SIG-M5 treated with dmso at 0.1 percent for 504 hours (cell line): ENCODE measurements at regions not wholly inside any gene's neighbourhood (a gene's known extent, or its start where the extent isn't known, plus 50 kb on each side); places are given as distances from the start of the nearest gene placed in this dataset.
"Not testable (repeated sequence)": the region's sequence is repeated elsewhere in the genome, so short reads cannot be mapped to it uniquely, and the experiment has no call there.

Experiments
- DNase-seq: peaks from one replicate; lab custom pipeline; 2025; ENCODE audit not compliant: unreplicated experiment; lab: John Stamatoyannopoulos, UW

DNA sequence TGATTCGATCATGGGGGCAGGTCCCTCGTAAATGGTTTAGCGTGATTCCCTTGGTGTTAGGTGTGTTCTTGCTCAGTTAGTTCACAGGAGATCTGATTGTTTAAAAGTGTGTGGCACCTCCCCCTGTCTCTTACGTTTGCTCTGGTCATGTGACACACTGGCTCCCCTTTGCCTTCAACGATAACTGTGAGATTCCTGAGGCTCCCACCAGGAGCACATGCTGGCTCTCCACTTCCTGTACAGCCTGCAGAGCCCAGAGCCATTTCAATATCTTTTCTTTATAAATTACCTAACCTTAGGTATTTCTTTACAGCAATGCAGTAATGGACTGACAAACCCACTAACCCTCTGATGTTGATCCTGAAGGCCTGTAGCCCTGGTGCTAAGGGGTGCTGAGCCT lies 141.9 kb downstream of the FCRL5 start:
- DNase-seq = no peak

GRCh38 chr1:157409927-157410326 lies 142.4 kb downstream of the FCRL5 start:
- DNase-seq = no peak

DNA sequence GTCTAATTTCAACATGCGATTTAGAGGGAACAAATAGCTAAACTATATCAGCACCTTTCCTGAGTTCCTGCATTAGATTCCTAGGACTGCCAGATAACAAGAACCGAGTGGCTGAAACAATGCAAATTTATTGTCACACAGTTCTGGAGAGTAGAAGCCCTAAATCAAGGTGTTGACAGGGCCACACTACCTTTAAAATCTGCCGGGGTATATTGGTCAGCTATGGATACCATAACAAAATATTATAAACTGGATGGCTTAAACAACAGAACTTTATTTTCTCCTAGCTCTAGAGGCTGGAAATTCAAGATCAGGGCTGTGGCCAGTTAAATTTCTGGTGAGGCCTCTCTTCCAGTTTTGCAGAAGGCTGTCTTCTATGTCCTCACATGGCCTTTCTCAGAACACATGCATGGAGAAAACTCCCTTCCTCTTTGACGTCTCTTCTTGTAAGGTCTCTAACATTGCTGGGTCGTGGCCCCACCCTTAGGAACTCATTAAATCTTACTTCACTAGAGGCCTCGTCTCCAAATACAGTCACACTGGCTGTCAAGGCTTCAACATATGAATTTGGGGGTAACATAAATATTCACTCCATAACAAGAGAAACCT lies 144.3 kb downstream of the FCRL5 start:
- DNase-seq = peak; percentile 58

DNA sequence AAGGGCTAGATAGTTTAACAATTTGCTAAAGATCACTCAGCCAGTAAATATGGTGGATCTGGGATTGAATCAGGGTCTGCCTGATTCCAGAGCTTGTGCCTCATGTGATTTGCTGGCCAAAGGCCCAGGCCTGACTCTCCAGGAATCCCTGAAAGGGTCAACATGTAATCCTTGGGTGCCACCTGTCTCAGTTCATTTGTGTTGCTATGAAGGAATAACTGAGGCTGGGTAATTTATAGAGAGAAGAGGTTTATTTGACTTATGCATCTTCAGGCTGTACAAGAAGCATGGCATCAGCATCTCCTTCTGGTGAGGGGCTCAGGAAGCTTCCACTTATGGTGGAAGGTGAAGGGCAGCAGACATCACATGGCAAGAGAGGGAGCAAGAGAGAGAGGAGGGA lies 144.9 kb downstream of the FCRL5 start:
- no peak for DNase-seq

DNA sequence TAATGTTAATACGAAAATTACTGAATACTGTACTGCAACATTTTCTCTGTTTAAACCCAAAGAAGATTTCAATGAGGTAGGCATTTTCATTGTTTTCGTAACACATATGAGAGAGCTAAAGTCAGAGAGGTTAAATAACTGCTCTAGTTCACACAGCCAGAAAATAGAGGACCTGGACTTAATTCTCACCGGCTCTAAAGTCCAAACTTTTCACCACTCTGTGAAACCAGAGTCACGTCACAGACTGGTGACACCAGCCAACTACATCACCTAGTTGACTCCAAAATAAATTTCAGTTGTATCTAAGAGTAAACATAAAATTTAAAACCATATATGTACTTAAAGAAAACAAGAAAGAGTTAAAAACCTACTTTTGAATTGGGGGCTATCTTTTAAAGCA lies 146.7 kb downstream of the FCRL5 start:
- no peak for DNase-seq

GRCh38 chr1:157404614-157405013 lies 147.7 kb downstream of the FCRL5 start:
- no peak for DNase-seq

GRCh38 chr1:157404063-157404501 lies 148.2 kb downstream of the FCRL5 start:
- DNase-seq = peak; percentile 96

- peak; percentile 74 for DNase-seq
Observed at GRCh38 chr1:157403608-157404007, 148.7 kb downstream of the FCRL5 start.

- peak; percentile 96 for DNase-seq
Observed at GRCh38 chr1:157403203-157403602, 149.1 kb downstream of the FCRL5 start.

DNA sequence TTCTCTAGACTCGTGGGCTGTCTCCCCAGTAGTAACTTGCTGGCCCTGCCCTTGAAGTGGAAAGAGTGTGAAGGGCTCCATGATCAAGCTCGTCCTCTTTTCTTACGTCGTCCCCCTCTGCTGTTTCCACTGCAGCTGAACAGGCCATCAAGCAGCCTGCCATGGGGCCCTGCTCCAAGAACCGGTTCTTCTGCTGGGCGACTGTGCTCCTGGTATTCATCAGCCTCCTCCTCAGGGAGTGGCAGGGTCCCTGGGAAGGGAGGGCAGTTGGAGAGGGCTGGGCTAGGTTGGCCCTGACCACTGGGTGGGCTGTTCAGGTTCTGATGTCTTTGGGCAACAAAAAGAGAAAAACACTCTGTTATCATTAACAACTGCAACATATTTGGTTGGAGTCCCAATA lies 151.5 kb downstream of the FCRL5 start:
- DNase-seq = no peak

- DNase-seq = peak; percentile 22
Observed at GRCh38 chr1:157399984-157400382, 152.3 kb downstream of the FCRL5 start.

GRCh38 chr1:157399343-157399983 lies 152.9 kb downstream of the FCRL5 start:
- DNase-seq = no peak

GRCh38 chr1:157390651-157391050 lies 161.7 kb downstream of the FCRL5 start:
- no peak for DNase-seq

GRCh38 chr1:157388057-157388456 lies 164.3 kb downstream of the FCRL5 start:
- DNase-seq = no peak

GRCh38 chr1:157384258-157384657 lies 168.1 kb downstream of the FCRL5 start:
- DNase-seq = no peak

DNA sequence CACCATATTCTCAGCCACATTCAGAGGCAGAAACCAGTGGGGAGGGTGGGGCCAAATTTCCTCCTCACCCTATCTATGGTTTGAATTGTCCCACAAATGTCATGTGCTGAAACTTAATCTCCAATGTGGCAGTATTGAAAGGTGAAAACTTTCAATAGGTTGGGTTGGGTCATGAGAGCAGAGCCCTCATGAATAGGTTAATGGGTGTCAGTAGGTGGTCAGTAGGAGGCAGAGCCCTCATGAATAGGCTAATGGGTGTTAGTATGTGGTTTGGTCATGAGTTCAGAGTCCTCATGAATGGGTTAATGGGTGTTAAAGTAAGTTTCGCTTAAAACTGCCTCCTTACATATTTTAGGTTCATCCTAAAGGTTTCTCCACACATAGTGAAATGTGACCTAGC lies 170.0 kb downstream of the FCRL5 start:
- DNase-seq = no peak

DNA sequence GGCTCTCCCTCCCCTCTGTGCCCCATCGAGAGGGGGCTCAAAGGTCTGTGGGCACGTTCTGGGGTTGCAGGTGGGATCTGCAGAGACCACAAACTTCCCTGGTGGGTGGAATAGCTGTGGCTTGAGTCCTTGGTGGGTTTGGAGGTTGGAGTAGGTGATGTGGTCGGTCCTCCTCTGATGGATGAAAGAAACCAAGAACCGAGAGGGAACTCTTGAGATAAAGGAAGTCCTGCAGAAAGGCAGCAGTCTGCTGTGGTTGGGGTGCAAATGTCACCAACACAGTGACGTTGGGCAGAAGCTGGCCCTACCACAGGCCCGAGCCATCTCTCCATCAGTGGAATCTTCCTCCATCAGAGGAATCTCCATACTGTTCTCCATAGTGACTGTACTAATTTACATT lies 171.8 kb downstream of the FCRL5 start:
- DNase-seq = no peak

DNA sequence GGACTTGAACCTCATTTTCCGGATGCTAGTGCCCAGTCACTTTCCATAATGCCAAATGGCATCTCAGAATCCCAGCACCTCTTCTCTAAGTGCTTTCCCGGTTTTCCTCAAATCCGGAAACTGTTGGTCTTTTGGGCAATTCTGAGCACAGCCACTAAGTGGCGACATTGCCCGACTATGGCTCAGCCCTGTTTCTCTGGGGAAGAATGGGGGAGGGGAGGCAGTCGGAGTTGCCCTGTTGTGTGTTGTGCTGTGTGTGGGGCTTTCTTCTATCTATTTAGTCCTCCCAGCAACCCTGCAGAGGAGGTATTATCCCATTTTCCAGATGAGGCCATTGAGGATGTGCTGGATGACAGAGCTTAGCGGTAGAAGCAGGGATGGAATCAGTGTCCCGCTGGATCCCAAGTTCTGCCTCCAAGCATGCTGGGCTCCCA lies 175.0 kb downstream of the FCRL5 start:
- peak; percentile 56 for DNase-seq

DNA sequence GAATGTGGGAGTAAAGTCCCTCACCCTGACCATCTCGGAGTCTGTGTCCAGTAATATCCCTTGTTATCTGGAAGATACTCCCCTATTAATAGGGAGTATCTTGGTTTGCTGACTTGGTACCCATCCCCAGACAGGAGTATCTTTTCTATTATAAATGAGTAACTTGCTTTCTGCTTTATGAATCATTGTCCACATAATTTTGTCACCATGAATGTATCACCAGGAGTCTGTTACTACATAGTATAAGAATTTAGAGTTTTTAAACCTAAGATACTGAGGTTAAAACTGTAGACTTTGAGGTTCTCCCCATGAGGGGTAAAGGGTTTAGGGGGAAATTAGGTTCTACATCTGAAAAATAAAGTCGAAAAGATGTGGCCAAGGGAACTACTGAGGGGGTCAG lies 175.6 kb downstream of the FCRL5 start:
- DNase-seq = no peak

- not testable (repeated sequence) for DNase-seq
Observed at GRCh38 chr1:157372311-157372710, 180.0 kb downstream of the FCRL5 start.

- no peak for DNase-seq
Observed at GRCh38 chr1:157371826-157372225, 180.5 kb downstream of the FCRL5 start.

DNA sequence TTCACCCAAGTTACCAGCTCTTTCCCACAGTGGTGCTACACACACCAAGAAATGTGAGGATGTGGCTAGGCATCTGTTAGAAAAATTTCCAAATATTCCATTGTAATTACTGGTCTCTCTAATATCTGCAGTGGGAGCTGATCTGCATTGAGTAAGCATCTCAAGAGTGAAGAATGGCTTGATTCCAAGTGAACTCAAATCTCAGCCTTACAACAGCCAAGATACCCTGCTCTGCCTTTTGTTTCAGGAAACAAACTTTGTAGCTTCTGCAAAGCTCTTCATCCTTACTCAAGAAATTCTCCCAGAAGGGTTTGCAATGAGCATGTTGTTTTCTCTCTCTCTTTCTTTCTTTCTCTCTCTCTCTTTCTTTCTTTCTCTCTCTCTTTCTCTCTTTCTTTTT lies 181.1 kb downstream of the FCRL5 start:
- no peak for DNase-seq

- DNase-seq = no peak
Observed at GRCh38 chr1:157370698-157371097, 181.6 kb downstream of the FCRL5 start.
